ENCODE measurements at regions not wholly inside any gene's neighbourhood (a gene's known extent, or its start where the extent isn't known, plus 50 kb on each side); places are given as distances from the start of the nearest gene placed in this dataset.

- CTCF ChIA-PET, result no interaction called here
- Mint-ChIP-seq H3K4me3 (ENCODE audit: low read depth, unreplicated experiment) (no peak overlapping the region), H3K9me3 (ENCODE audit: low read depth, unreplicated experiment) (no peaks in the 10 kb centered on the region), H3K4me1 (ENCODE audit: low read depth, unreplicated experiment) (peaks cover 26% of the 10 kb centered on the region), H3K36me3 (ENCODE audit: insufficient read depth, unreplicated experiment) (no peaks in the 10 kb centered on the region), H3K27ac (ENCODE audit: unreplicated experiment) (no peak overlapping the region), H3K27me3 (ENCODE audit: unreplicated experiment) (no peaks in the 10 kb centered on the region)
- TF ChIP-seq CTCF (IDR thresholded peaks at IDR 0.05; ENCODE audit: unreplicated experiment), result no peak
- DNase-seq, result no peak
- intact Hi-C loops (cut with micrococcal nuclease; ENCODE audit: unreplicated experiment), result no loop called here
- no TSS peak for BruUV-seq (replicated peaks)
Observed at GRCh38 chr5:74261421-74261820, 379.1 kb downstream of the ENC1 start.

- no peak for DNase-seq
- H3K27me3 Mint-ChIP-seq (ENCODE audit: unreplicated experiment), result no peaks in the 10 kb centered on the region
- no TSS peak for BruUV-seq (replicated peaks)
- H3K9me3 Mint-ChIP-seq (ENCODE audit: low read depth, unreplicated experiment), result no peaks in the 10 kb centered on the region
- H3K4me3 Mint-ChIP-seq (ENCODE audit: low read depth, unreplicated experiment), result no peak overlapping the region
- H3K27ac Mint-ChIP-seq (ENCODE audit: unreplicated experiment), result no peak overlapping the region
- intact Hi-C loops (cut with micrococcal nuclease; ENCODE audit: unreplicated experiment), result no loop called here
- TF ChIP-seq CTCF (IDR thresholded peaks at IDR 0.05; ENCODE audit: unreplicated experiment), result no peak
- no peaks in the 10 kb centered on the region for H3K36me3 Mint-ChIP-seq (ENCODE audit: insufficient read depth, unreplicated experiment)
- CTCF ChIA-PET, result no interaction called here
- peaks cover 26% of the 10 kb centered on the region for H3K4me1 Mint-ChIP-seq (ENCODE audit: low read depth, unreplicated experiment)
Observed at GRCh38 chr5:74259572-74259971, 381.0 kb downstream of the ENC1 start.

GRCh38 chr5:74258314-74258665 is 382.2 kb downstream of the ENC1 start:
- intact Hi-C loops (cut with micrococcal nuclease; ENCODE audit: unreplicated experiment), result no loop called here
- no peak for DNase-seq
- Mint-ChIP-seq H3K4me3 (ENCODE audit: low read depth, unreplicated experiment) (no peak overlapping the region), H3K4me1 (ENCODE audit: low read depth, unreplicated experiment) (peaks cover 26% of the 10 kb centered on the region), H3K27ac (ENCODE audit: unreplicated experiment) (peak overlapping the region; percentile 83), H3K27me3 (ENCODE audit: unreplicated experiment) (no peaks in the 10 kb centered on the region), H3K36me3 (ENCODE audit: insufficient read depth, unreplicated experiment) (no peaks in the 10 kb centered on the region), H3K9me3 (ENCODE audit: low read depth, unreplicated experiment) (no peaks in the 10 kb centered on the region)
- BruUV-seq (replicated peaks), result no TSS peak
- TF ChIP-seq CTCF (IDR thresholded peaks at IDR 0.05; ENCODE audit: unreplicated experiment), result no peak
- CTCF ChIA-PET, result no interaction called here

GRCh38 chr5:74257645-74258313 is 382.7 kb downstream of the ENC1 start:
- no TSS peak for BruUV-seq (replicated peaks)
- no peak for TF ChIP-seq CTCF (IDR thresholded peaks at IDR 0.05; ENCODE audit: unreplicated experiment)
- DNase-seq, result peak; percentile 56
- H3K4me3 Mint-ChIP-seq (ENCODE audit: low read depth, unreplicated experiment), result peak overlapping the region; percentile 22
- intact Hi-C loops (cut with micrococcal nuclease; ENCODE audit: unreplicated experiment), result no loop called here
- CTCF ChIA-PET, result no interaction called here
- H3K9me3 Mint-ChIP-seq (ENCODE audit: low read depth, unreplicated experiment), result no peaks in the 10 kb centered on the region
- H3K27me3 Mint-ChIP-seq (ENCODE audit: unreplicated experiment), result no peaks in the 10 kb centered on the region
- peak overlapping the region; percentile 83 for H3K27ac Mint-ChIP-seq (ENCODE audit: unreplicated experiment)
- no peaks in the 10 kb centered on the region for H3K36me3 Mint-ChIP-seq (ENCODE audit: insufficient read depth, unreplicated experiment)
- peaks cover 26% of the 10 kb centered on the region for H3K4me1 Mint-ChIP-seq (ENCODE audit: low read depth, unreplicated experiment)

All from Calu3 (cell line).